ENCODE measurements at regions not wholly inside any gene's neighbourhood (a gene's known extent, or its start where the extent isn't known, plus 50 kb on each side); places are given as distances from the start of the nearest gene placed in this dataset.

DNA sequence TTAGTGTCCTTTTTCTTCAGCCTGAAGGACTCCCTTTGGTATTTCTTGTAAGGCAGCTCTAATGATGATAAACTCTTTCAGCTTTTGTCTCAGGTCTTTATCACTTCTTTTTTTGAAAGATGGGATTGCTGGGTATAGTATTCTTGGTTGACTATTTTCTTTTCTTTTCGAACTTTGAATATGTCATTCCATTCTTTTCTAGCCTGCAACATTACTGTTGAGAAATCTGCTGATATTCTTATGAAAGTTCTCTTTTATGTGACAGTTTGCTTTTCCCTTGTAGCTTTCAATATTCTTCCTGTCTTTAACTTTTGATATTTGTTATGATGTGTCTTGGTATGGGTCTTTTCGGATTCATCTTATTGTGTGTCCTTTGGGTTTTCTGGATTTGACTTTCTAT lies 107.6 kb upstream of the SRD5A3 start:
- Mint-ChIP-seq H3K4me1 (no peaks in the 10 kb centered on the region), H3K4me3 (no peak overlapping the region), H3K27me3 (ENCODE audit: low read depth) (peaks cover 3% of the 10 kb centered on the region), H3K36me3 (ENCODE audit: low read depth) (peaks cover 8% of the 10 kb centered on the region), H3K27ac (ENCODE audit: unreplicated experiment) (no peak overlapping the region), H3K9me3 (peaks cover 24% of the 10 kb centered on the region)
- no peak for DNase-seq (ENCODE audit: low read depth, low spot score)
- no peak for TF ChIP-seq CTCF (conservative IDR thresholded peaks at IDR 0.05)

DNA sequence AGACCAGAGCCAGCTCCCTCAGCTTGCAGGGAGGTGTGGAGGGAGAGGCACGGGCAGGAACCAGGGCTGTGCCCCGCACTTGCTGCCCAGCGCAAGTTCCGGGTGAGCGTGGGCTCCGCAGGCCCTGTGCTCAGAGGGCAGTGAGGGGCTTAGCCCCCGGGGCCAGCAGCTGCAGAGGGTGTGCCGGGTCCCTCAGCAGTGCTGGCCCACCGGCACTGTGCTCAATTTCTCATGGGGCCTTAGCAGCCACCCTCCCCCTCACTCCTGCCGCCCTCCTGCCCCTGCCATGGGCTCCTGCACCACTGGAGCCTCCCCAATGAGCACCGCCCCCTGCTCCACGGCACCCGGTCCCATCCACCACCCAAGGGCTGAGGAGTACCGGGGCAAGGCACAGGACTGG lies 104.6 kb upstream of the SRD5A3 start:
- H3K27ac Mint-ChIP-seq (ENCODE audit: unreplicated experiment) = no peak overlapping the region
- peaks cover 12% of the 10 kb centered on the region for H3K9me3 Mint-ChIP-seq
- no peak for DNase-seq (ENCODE audit: low read depth, low spot score)
- no peak overlapping the region for H3K4me3 Mint-ChIP-seq
- H3K4me1 Mint-ChIP-seq = no peaks in the 10 kb centered on the region
- TF ChIP-seq CTCF (conservative IDR thresholded peaks at IDR 0.05) = no peak
- H3K36me3 Mint-ChIP-seq (ENCODE audit: low read depth) = peaks cover 8% of the 10 kb centered on the region
- peaks cover 3% of the 10 kb centered on the region for H3K27me3 Mint-ChIP-seq (ENCODE audit: low read depth)

DNA sequence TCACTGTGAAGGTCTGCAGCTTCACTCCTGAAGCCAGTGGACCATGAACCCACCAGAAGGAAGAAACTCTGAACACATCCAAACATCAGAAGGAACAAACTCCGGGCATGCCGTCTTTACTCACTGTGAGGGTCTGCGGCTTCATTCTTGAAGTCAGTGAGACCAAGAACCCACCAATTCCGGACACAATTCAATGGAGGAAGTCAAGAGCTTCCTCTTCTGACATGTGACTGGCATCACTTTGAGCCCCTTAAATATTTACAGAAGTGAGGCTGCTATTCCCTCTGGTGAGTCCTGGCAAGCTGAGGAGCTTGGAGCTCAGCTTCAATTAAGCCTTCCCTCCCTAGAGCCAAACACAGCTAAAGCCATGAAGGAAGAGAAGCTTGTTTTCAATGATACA lies 103.5 kb upstream of the SRD5A3 start:
- no peak for DNase-seq (ENCODE audit: low read depth, low spot score)
- H3K27ac Mint-ChIP-seq (ENCODE audit: unreplicated experiment) = peak overlapping the region; percentile 61
- no peaks in the 10 kb centered on the region for H3K4me1 Mint-ChIP-seq
- H3K4me3 Mint-ChIP-seq = no peak overlapping the region
- no peak for TF ChIP-seq CTCF (conservative IDR thresholded peaks at IDR 0.05)
- H3K27me3 Mint-ChIP-seq (ENCODE audit: low read depth) = no peaks in the 10 kb centered on the region
- peaks cover 10% of the 10 kb centered on the region for H3K9me3 Mint-ChIP-seq
- peaks cover 7% of the 10 kb centered on the region for H3K36me3 Mint-ChIP-seq (ENCODE audit: low read depth)

GRCh38 chr4:55247521-55247920 lies 98.5 kb upstream of the SRD5A3 start:
- DNase-seq (ENCODE audit: low read depth, low spot score) = no peak

DNA sequence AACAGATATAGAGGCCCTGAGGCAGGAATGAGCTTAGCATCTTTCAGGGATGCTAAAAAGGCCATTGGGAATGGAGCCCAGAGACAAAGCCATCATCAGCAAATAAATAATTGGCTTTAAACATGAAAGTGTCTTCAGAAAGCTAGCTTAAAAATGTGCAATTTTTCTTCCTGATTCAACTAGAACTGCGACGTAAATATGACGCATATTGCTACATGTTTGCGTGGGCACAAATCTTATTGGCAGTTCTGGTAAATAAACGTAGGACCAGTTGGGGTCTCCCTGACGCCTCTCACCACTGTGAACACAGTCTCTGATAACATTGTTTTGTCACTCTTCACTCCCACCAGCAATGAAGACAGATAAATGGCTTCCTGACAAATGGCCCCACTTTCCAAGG lies 97.3 kb upstream of the SRD5A3 start:
- H3K27ac Mint-ChIP-seq (ENCODE audit: unreplicated experiment) = no peak overlapping the region
- H3K4me1 Mint-ChIP-seq = peaks cover 3% of the 10 kb centered on the region
- no peak overlapping the region for H3K4me3 Mint-ChIP-seq
- TF ChIP-seq CTCF (conservative IDR thresholded peaks at IDR 0.05) = no peak
- H3K27me3 Mint-ChIP-seq (ENCODE audit: low read depth) = no peaks in the 10 kb centered on the region
- no peaks in the 10 kb centered on the region for H3K36me3 Mint-ChIP-seq (ENCODE audit: low read depth)
- no peak for DNase-seq (ENCODE audit: low read depth, low spot score)
- H3K9me3 Mint-ChIP-seq = no peaks in the 10 kb centered on the region

More at GRCh38 chr4:55247521-55247920, 98.5 kb upstream of the SRD5A3 start:
- TF ChIP-seq CTCF (conservative IDR thresholded peaks at IDR 0.05) = no peak
- Mint-ChIP-seq H3K36me3 (ENCODE audit: low read depth) (no peaks in the 10 kb centered on the region), H3K4me1 (no peaks in the 10 kb centered on the region), H3K27me3 (ENCODE audit: low read depth) (no peaks in the 10 kb centered on the region), H3K9me3 (no peaks in the 10 kb centered on the region), H3K27ac (ENCODE audit: unreplicated experiment) (no peak overlapping the region), H3K4me3 (no peak overlapping the region)

DNA sequence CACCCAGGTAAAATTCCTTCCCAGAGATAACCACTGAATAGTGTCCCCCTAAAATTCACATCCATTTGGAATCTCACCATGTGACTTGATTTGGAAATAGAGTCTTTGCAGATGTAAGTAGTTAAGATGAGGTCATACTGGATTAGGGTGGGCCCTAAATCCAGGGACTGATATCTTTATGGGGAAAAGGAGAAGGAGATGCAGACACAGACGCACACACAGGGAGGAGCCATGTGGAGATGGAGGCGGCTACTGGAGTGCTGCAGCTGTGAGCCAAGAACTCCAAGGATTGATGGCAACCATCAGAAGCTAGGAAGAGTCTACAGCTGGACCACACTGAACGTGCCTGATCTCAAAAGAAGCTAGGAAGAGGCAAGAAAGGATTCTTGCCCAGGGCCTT lies 96.6 kb upstream of the SRD5A3 start:
- Mint-ChIP-seq H3K36me3 (ENCODE audit: low read depth) (no peaks in the 10 kb centered on the region), H3K27me3 (ENCODE audit: low read depth) (no peaks in the 10 kb centered on the region), H3K27ac (ENCODE audit: unreplicated experiment) (no peak overlapping the region), H3K4me3 (no peak overlapping the region), H3K4me1 (peaks cover 6% of the 10 kb centered on the region), H3K9me3 (no peaks in the 10 kb centered on the region)
- DNase-seq (ENCODE audit: low read depth, low spot score) = no peak
- TF ChIP-seq CTCF (conservative IDR thresholded peaks at IDR 0.05) = no peak

Data from neural crest cell (in vitro differentiated cells).